ENCODE measurements at regions not wholly inside any gene's neighbourhood (a gene's known extent, or its start where the extent isn't known, plus 50 kb on each side); places are given as distances from the start of the nearest gene placed in this dataset.

DNA sequence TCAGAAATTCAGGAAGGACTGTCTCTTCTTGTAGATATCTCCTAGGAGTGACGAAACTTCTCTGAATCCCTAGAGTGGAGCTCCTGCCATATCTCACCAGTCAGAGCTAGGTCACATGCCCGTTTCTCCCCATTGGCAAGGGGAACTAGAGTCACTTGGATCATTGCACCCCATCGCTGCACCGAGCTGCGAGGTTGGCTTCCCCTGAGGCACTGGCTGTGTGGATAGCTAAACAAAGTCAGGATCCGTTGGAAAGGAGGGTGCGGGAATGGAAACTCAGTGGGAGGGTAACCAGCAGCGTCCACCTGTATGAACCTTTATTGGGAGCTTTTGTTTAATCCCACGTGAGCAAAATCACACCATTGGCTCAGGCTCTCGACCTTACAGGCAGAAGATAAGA, 283.8 kb downstream of the BRD1 start:
- DNase-seq (peak in 1 of 4 donors; percentile 38), ATAC-seq (no peak)
- no peaks in the 10 kb centered on the region for H3K36me3 ChIP-seq
- no peak overlapping the region for H3K27ac ChIP-seq
- H3K9me3 ChIP-seq = no peaks in the 10 kb centered on the region
- intact Hi-C loops (cut with DNase I) = no loop called here
- TF ChIP-seq, protein P1, sequence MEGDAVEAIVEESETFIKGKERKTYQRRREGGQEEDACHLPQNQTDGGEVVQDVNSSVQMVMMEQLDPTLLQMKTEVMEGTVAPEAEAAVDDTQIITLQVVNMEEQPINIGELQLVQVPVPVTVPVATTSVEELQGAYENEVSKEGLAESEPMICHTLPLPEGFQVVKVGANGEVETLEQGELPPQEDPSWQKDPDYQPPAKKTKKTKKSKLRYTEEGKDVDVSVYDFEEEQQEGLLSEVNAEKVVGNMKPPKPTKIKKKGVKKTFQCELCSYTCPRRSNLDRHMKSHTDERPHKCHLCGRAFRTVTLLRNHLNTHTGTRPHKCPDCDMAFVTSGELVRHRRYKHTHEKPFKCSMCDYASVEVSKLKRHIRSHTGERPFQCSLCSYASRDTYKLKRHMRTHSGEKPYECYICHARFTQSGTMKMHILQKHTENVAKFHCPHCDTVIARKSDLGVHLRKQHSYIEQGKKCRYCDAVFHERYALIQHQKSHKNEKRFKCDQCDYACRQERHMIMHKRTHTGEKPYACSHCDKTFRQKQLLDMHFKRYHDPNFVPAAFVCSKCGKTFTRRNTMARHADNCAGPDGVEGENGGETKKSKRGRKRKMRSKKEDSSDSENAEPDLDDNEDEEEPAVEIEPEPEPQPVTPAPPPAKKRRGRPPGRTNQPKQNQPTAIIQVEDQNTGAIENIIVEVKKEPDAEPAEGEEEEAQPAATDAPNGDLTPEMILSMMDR (IDR thresholded peaks at IDR 0.05) = no peak
- peaks cover 0 to 9% of the 10 kb centered on the region in 2 donors for H3K27me3 ChIP-seq
- H3K4me1 ChIP-seq = no peaks in the 10 kb centered on the region
- no peak overlapping the region for H3K4me3 ChIP-seq

- Histone ChIP-seq H3K36me3 (no peaks in the 10 kb centered on the region), H3K4me3 (no peak overlapping the region), H3K27me3 (peaks cover 0 to 5% of the 10 kb centered on the region in 2 donors), H3K4me1 (no peaks in the 10 kb centered on the region), H3K27ac (no peak overlapping the region), H3K9me3 (no peaks in the 10 kb centered on the region)
- no peak for ATAC-seq
- DNase-seq = peak in 2 of 4 donors; percentile 27 to 51
- intact Hi-C loops (cut with DNase I) = no loop called here
- TF ChIP-seq, protein P1 (IDR thresholded peaks at IDR 0.05) = no peak
Observed at GRCh38 chr22:49541693-49542230, 285.9 kb downstream of the BRD1 start.

- intact Hi-C loops (cut with DNase I) = no loop called here
- DNase-seq (peak in 2 of 4 donors; percentile 23 to 74), ATAC-seq (no peak)
- Histone ChIP-seq H3K9me3 (no peaks in the 10 kb centered on the region), H3K36me3 (no peaks in the 10 kb centered on the region), H3K4me1 (no peaks in the 10 kb centered on the region), H3K27ac (no peak overlapping the region), H3K4me3 (no peak overlapping the region), H3K27me3 (peaks cover 0 to 5% of the 10 kb centered on the region in 2 donors)
- TF ChIP-seq, protein P1 (IDR thresholded peaks at IDR 0.05) = no peak
Observed at GRCh38 chr22:49540913-49541692, 286.6 kb downstream of the BRD1 start.

DNA sequence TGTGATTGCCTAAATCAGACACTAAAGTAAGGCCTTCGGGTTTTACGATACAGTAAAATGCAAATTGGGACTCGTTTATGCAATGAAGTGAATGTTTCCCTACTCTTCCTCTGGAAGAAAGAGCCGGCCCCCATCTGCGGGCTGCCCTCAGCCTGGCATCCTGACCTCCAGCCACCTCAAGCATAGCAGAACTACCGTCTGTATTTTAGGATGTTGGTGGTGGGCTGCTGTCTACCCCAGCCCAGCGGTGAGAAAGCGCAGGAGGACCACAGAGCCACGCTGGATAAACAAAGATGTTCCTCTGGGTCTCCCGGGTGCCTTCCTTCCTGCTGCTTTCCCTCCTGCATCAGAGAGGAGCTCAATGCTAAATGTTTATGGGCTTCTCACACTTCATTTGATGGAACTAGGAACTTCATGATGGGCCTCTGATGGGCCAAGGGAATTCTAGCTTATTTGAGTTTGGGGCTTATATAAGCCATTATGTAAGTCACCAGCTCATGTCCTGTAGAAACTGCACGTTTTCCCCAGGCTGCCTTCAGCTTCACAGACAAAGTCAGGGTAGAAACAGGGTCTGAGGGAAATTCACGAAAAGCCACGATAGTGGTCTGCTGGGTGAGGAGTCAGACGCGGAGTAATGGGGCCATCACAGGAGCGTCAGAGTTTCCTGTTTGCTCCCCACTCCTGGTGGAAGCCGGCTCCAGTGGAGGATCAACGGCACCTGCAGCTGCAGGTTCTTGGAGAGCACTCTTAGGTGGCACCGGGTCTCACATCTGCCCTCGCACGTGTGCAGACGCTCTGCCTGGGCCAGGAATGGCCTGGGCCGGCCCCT, 287.4 kb downstream of the BRD1 start:
- ATAC-seq (no peak), DNase-seq (no peak)
- no peak overlapping the region for H3K27ac ChIP-seq
- H3K36me3 ChIP-seq = no peaks in the 10 kb centered on the region
- intact Hi-C loops (cut with DNase I) = no loop called here
- peaks cover 0 to 5% of the 10 kb centered on the region in 2 donors for H3K27me3 ChIP-seq
- H3K9me3 ChIP-seq = no peaks in the 10 kb centered on the region
- no peaks in the 10 kb centered on the region for H3K4me1 ChIP-seq
- H3K4me3 ChIP-seq = no peak overlapping the region
- TF ChIP-seq, protein P1 (IDR thresholded peaks at IDR 0.05) = no peak

GRCh38 chr22:49538006-49538405, 289.7 kb downstream of the BRD1 start:
- intact Hi-C loops (cut with DNase I) = no loop called here
- TF ChIP-seq, protein P1 (IDR thresholded peaks at IDR 0.05) = no peak
- H3K27ac ChIP-seq = no peak overlapping the region

More at GRCh38 chr22:49538006-49538405, 289.7 kb downstream of the BRD1 start:
- ATAC-seq (no peak), DNase-seq (no peak)
- Histone ChIP-seq H3K4me1 (no peaks in the 10 kb centered on the region), H3K36me3 (no peaks in the 10 kb centered on the region), H3K9me3 (no peaks in the 10 kb centered on the region), H3K27me3 (peaks cover 0 to 5% of the 10 kb centered on the region in 2 donors), H3K4me3 (no peak overlapping the region)

All from left lung (tissue), 4 donors.